ENCODE measurements at regions not wholly inside any gene's neighbourhood (a gene's known extent, or its start where the extent isn't known, plus 50 kb on each side); places are given as distances from the start of the nearest gene placed in this dataset.
A peak's percentile ranks its signal among the peaks of the same experiment; 100 is the strongest.

DNA sequence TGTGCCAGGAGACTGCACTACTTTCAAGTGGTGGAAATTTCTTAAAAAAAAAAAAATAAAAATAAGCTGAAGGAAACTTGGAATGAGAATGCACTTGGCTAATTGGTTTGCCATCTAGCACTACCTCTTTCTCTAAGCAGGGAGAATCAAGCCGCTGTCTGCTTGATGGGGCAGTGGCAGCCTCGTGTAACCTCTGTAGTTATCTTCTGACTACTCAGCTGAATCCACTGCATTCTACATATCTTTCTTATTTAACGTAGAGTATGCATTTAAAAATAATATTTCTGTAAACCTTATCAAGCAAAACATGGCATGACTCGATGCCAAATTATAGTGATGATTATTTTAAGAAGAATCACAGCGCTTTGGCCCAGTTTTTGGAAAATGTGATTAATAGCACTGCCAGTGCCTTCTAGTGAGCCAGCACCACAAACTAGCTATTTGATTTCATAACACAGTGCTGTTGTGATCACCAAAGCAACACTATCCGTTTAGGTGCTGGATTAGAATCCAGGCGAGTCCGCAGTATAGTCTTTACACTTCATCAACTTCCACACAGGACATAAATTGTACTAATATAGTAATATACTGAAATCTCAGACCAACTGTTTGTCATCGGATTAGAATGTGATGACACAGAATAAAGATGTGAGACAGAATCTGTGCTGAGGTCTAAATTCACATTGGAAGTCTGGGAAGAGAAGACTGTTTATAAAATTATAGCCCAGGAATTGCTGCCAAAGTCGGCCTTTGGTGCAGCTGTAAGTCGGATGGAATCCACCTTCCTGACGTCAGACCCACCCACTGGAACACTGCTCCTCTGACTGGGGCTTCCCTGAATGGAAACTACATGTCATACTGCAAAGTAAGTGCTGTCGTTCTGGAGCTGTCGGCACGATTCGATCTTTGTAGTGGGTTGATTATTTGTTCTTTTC is 136.5 kb upstream of the ETAA1 start:
- Histone ChIP-seq H3K27ac (peak overlapping the region; percentile 97), H3K27me3 (replicated peaks) (no peaks in the 10 kb centered on the region), H3K4me3 (ENCODE audit: low read depth, low read length) (no peak overlapping the region), H3K36me3 (replicated peaks) (no peaks in the 10 kb centered on the region)
- no peak for TF ChIP-seq CTCF (IDR thresholded peaks at IDR 0.05; ENCODE audit: low read depth, low read length, missing control alignments)
- DNase-seq: peak; percentile 98
- in situ Hi-C loops (cut with HindIII; ENCODE audit: low pct_ligation_motif_present, low sequenced_read_pairs): no loop called here

GRCh38 chr2:67267241-67267640 is 129.9 kb upstream of the ETAA1 start:
- DNase-seq: no peak
- H3K36me3 ChIP-seq (replicated peaks): no peaks in the 10 kb centered on the region
- H3K4me3 ChIP-seq (ENCODE audit: low read depth, low read length): no peak overlapping the region
- no peaks in the 10 kb centered on the region for H3K27me3 ChIP-seq (replicated peaks)
- no peak for TF ChIP-seq CTCF (IDR thresholded peaks at IDR 0.05; ENCODE audit: low read depth, low read length, missing control alignments)
- no peak overlapping the region for H3K27ac ChIP-seq
- in situ Hi-C loops (cut with HindIII; ENCODE audit: low pct_ligation_motif_present, low sequenced_read_pairs): no loop called here

GRCh38 chr2:67268797-67269196 is 128.3 kb upstream of the ETAA1 start:
- in situ Hi-C loops (cut with HindIII; ENCODE audit: low pct_ligation_motif_present, low sequenced_read_pairs): no loop called here
- Histone ChIP-seq H3K4me3 (ENCODE audit: low read depth, low read length) (no peak overlapping the region), H3K27ac (peak overlapping the region; percentile 33), H3K36me3 (replicated peaks) (no peaks in the 10 kb centered on the region), H3K27me3 (replicated peaks) (no peaks in the 10 kb centered on the region)
- peak; percentile 78 for DNase-seq
- no peak for TF ChIP-seq CTCF (IDR thresholded peaks at IDR 0.05; ENCODE audit: low read depth, low read length, missing control alignments)

DNA sequence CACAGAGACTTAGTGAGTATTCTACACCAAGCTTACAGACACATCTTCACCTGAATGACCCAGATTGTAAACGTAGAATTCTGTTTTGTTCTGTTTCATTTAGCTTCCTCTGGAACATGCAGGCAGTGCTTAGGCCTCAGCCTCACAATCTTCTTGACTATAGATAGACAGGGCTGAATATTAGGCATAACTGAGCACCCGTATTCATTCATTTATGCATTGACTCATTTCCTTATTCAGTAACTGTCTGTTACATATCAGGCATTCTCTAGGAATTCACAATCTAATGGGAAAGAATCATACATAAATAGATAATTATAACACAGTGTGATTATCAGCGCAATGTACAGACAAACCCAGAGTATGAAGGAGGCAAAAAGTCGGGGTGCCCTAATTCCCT is 124.9 kb upstream of the ETAA1 start:
- in situ Hi-C loops (cut with HindIII; ENCODE audit: low pct_ligation_motif_present, low sequenced_read_pairs): no loop called here
- no peak for TF ChIP-seq CTCF (IDR thresholded peaks at IDR 0.05; ENCODE audit: low read depth, low read length, missing control alignments)
- DNase-seq: no peak
- Histone ChIP-seq H3K27ac (peak overlapping the region; percentile 37), H3K36me3 (replicated peaks) (no peaks in the 10 kb centered on the region), H3K27me3 (replicated peaks) (no peaks in the 10 kb centered on the region), H3K4me3 (ENCODE audit: low read depth, low read length) (no peak overlapping the region)

GRCh38 chr2:67277450-67277849 is 119.7 kb upstream of the ETAA1 start:
- in situ Hi-C loops (cut with HindIII; ENCODE audit: low pct_ligation_motif_present, low sequenced_read_pairs): no loop called here
- Histone ChIP-seq H3K4me3 (ENCODE audit: low read depth, low read length) (no peak overlapping the region), H3K27ac (no peak overlapping the region), H3K27me3 (replicated peaks) (no peaks in the 10 kb centered on the region), H3K36me3 (replicated peaks) (no peaks in the 10 kb centered on the region)
- TF ChIP-seq CTCF (IDR thresholded peaks at IDR 0.05; ENCODE audit: low read depth, low read length, missing control alignments): no peak
- no peak for DNase-seq
